Prostate gland (tissue), 2 donors: ENCODE measurements at regions not wholly inside any gene's neighbourhood (a gene's known extent, or its start where the extent isn't known, plus 50 kb on each side); places are given as distances from the start of the nearest gene placed in this dataset.

ENCODE experiments used
- CTCF ChIP-seq, 4 experiments: fragments of 200-600 bp in 2 of 4; fragments of 450-650 bp in 2 of 4; sonication (generic) in 2 of 4; IDR thresholded peaks; 1 replicate in 3 of 4; 2 replicates in 1 of 4; pipeline ENCODE4 v1.5.1; 2016 to 2019; ENCODE audit warnings: antibody characterized with exemption in 4 of 4, mild to moderate bottlenecking in 2 of 4, moderate library complexity in 2 of 4
- POLR2A ChIP-seq: fragments of 450-650 bp; IDR thresholded peaks from one replicate; pipeline ENCODE4 v1.6.1; 2016; ENCODE audit warnings: antibody characterized with exemption, mild to moderate bottlenecking

GRCh38 chr13:85405316-85405897, 393.8 kb downstream of the SLITRK6 start:
- TF ChIP-seq POLR2A (no peak), CTCF (IDR thresholded peaks at IDR 0.05) (no peak)
